ENCODE measurements at regions not wholly inside any gene's neighbourhood (a gene's known extent, or its start where the extent isn't known, plus 50 kb on each side); places are given as distances from the start of the nearest gene placed in this dataset.

- H3K36me3 Mint-ChIP-seq (ENCODE audit: low read depth), result no peaks in the 10 kb centered on the region
- Histone ChIP-seq H3K9ac (ENCODE audit: extremely low read depth, low read length, poor library complexity, severe bottlenecking) (no peak overlapping the region), H3K36me3 (ENCODE audit: control insufficient read depth, insufficient read depth, low read length) (no peaks in the 10 kb centered on the region), H3K27me3 (ENCODE audit: control insufficient read depth, insufficient read depth, low read length, poor library complexity, severe bottlenecking) (no peaks in the 10 kb centered on the region), H3K4me3 (ENCODE audit: low read length) (no peak overlapping the region), H3K27ac (ENCODE audit: low read depth, low read length) (no peak overlapping the region), H3K9me3 (ENCODE audit: control insufficient read depth, low read length) (no peaks in the 10 kb centered on the region), H3K4me1 (ENCODE audit: control insufficient read depth, insufficient read depth, low read length) (no peaks in the 10 kb centered on the region)
- no peak overlapping the region for H3K4me3 Mint-ChIP-seq
- H3K4me1 Mint-ChIP-seq, result no peaks in the 10 kb centered on the region
- no peak for DNase-seq
- H3K27ac Mint-ChIP-seq, result no peak overlapping the region
- WGBS, 2 experiments (ENCODE audit: insufficient coverage in 1 of 2, insufficient read length in 1 of 2), result 90 to 91% methylated on average over 2 to 4 of the region's 5 CpGs
- H3K9me3 Mint-ChIP-seq, result no peaks in the 10 kb centered on the region
- no peak for TF ChIP-seq CTCF (conservative IDR thresholded peaks at IDR 0.05)
- H3K27me3 Mint-ChIP-seq (ENCODE audit: insufficient read depth), result peaks cover 2% of the 10 kb centered on the region
Measured at GRCh38 chr6:53398247-53399026, 49.7 kb upstream of the ELOVL5 start.

Measured in endodermal cell (in vitro differentiated cells).